ENCODE measurements at regions not wholly inside any gene's neighbourhood (a gene's known extent, or its start where the extent isn't known, plus 50 kb on each side); places are given as distances from the start of the nearest gene placed in this dataset.

GRCh38 chr13:109642358-109642757 is 144.0 kb downstream of the IRS2 start:
- no peak for TF ChIP-seq CBX3 (IDR thresholded peaks at IDR 0.05; ENCODE audit: low read depth)
- no peak for TF ChIP-seq POLR2A (IDR thresholded peaks at IDR 0.05; ENCODE audit: borderline replicate concordance, extremely low read depth, insufficient read depth, insufficient read length)
- no peak for TF ChIP-seq CTCF (IDR thresholded peaks at IDR 0.05 in 2 of 3, conservative IDR thresholded peaks at IDR 0.05 in 1 of 3; ENCODE audit: borderline replicate concordance in 1 of 3, insufficient read depth in 1 of 3, low read depth in 2 of 3, low read length in 2 of 3)
- TF ChIP-seq ATF3 (IDR thresholded peaks at IDR 0.05) = no peak
- TF ChIP-seq ZBTB33 (IDR thresholded peaks at IDR 0.05; ENCODE audit: extremely low read depth, insufficient replicate concordance, low read length) = no peak

Measured in HCT116 (cell line).